Neural cell (in vitro differentiated cells): ENCODE measurements at regions not wholly inside any gene's neighbourhood (a gene's known extent, or its start where the extent isn't known, plus 50 kb on each side); places are given as distances from the start of the nearest gene placed in this dataset.

Experiments used
- EP300 ChIP-seq: fragments of 450-650 bp; conservative IDR thresholded peaks from 2 replicates; pipeline ENCODE4 v1.6.1; 2014; ENCODE audit warnings: antibody characterized with exemption, mild to moderate bottlenecking, moderate library complexity; ENCODE audit not compliant: poor library complexity, severe bottlenecking
- EZH2 ChIP-seq: fragments of 200-600, 300-800 bp; shearing (Covaris generic), sonication (generic); IDR thresholded peaks from 2 replicates; pipeline ENCODE4 v1.6.1; 2014; ENCODE audit warnings: antibody characterized with exemption, low read length, borderline replicate concordance, mild to moderate bottlenecking; ENCODE audit not compliant: insufficient read depth, poor library complexity, severe bottlenecking
- MXI1 ChIP-seq: fragments of 450-650 bp; conservative IDR thresholded peaks from 2 replicates; pipeline ENCODE4 v1.6.1; 2014; ENCODE audit warnings: antibody characterized with exemption, mild to moderate bottlenecking; ENCODE audit not compliant: poor library complexity, severe bottlenecking
- POLR2AphosphoS5 ChIP-seq: IDR thresholded peaks from 2 replicates; pipeline ENCODE4 v1.6.1; 2012
- RAD21 ChIP-seq: fragments of 450-650 bp; conservative IDR thresholded peaks from 2 replicates; pipeline ENCODE4 v1.6.1; 2014; ENCODE audit warnings: antibody characterized with exemption, mild to moderate bottlenecking, moderate library complexity
- SMC3 ChIP-seq: fragments of 450-650 bp; conservative IDR thresholded peaks from 2 replicates; pipeline ENCODE4 v1.6.1; 2014; ENCODE audit warnings: antibody characterized with exemption, mild to moderate bottlenecking, moderate library complexity; ENCODE audit not compliant: poor library complexity
- TF ChIP-seq, protein P1 (sequence below): fragments of 450-650 bp; IDR thresholded peaks from 2 replicates; pipeline ENCODE4 v1.5.1; 2014; ENCODE audit warnings: antibody characterized with exemption, mild to moderate bottlenecking, moderate library complexity; ENCODE audit not compliant: poor library complexity, severe bottlenecking
- TF ChIP-seq, protein P2 (sequence below): IDR thresholded peaks from 2 replicates; pipeline ENCODE4 v1.6.1; 2012; ENCODE audit warnings: borderline replicate concordance

DNA sequence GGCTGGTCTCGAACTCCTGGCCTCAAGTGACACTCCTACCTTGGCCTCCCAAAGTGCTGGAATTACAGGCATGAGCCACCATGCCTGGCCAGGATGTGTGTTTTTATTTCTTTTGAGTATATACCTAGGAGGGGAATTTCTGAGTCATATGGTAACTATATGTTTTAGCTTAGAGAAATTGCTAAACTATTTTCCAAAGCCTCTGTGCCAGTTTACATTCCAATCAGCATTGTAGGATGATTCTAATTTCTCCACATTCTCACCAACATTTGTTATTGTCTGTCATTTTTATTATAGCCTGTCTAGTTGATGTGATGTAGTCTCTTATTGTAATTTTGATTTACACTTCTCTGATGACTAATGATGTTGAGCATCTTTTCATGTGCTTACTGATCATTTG lies 1576.0 kb downstream of the RPA4 start:
- TF ChIP-seq EZH2 (no peak), RAD21 (no peak), POLR2AphosphoS5 (no peak), MXI1 (no peak), SMC3 (no peak), EP300 (no peak)
- TF ChIP-seq, protein P1, sequence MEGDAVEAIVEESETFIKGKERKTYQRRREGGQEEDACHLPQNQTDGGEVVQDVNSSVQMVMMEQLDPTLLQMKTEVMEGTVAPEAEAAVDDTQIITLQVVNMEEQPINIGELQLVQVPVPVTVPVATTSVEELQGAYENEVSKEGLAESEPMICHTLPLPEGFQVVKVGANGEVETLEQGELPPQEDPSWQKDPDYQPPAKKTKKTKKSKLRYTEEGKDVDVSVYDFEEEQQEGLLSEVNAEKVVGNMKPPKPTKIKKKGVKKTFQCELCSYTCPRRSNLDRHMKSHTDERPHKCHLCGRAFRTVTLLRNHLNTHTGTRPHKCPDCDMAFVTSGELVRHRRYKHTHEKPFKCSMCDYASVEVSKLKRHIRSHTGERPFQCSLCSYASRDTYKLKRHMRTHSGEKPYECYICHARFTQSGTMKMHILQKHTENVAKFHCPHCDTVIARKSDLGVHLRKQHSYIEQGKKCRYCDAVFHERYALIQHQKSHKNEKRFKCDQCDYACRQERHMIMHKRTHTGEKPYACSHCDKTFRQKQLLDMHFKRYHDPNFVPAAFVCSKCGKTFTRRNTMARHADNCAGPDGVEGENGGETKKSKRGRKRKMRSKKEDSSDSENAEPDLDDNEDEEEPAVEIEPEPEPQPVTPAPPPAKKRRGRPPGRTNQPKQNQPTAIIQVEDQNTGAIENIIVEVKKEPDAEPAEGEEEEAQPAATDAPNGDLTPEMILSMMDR, result no peak
- TF ChIP-seq, protein P2, sequence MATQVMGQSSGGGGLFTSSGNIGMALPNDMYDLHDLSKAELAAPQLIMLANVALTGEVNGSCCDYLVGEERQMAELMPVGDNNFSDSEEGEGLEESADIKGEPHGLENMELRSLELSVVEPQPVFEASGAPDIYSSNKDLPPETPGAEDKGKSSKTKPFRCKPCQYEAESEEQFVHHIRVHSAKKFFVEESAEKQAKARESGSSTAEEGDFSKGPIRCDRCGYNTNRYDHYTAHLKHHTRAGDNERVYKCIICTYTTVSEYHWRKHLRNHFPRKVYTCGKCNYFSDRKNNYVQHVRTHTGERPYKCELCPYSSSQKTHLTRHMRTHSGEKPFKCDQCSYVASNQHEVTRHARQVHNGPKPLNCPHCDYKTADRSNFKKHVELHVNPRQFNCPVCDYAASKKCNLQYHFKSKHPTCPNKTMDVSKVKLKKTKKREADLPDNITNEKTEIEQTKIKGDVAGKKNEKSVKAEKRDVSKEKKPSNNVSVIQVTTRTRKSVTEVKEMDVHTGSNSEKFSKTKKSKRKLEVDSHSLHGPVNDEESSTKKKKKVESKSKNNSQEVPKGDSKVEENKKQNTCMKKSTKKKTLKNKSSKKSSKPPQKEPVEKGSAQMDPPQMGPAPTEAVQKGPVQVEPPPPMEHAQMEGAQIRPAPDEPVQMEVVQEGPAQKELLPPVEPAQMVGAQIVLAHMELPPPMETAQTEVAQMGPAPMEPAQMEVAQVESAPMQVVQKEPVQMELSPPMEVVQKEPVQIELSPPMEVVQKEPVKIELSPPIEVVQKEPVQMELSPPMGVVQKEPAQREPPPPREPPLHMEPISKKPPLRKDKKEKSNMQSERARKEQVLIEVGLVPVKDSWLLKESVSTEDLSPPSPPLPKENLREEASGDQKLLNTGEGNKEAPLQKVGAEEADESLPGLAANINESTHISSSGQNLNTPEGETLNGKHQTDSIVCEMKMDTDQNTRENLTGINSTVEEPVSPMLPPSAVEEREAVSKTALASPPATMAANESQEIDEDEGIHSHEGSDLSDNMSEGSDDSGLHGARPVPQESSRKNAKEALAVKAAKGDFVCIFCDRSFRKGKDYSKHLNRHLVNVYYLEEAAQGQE, result no peak
